NCI-H2107 (cell line): ENCODE measurements at regions not wholly inside any gene's neighbourhood (a gene's known extent, or its start where the extent isn't known, plus 50 kb on each side); places are given as distances from the start of the nearest gene placed in this dataset.

Experiments
- DNase-seq: peaks from one replicate; lab custom pipeline; 2025; lab: John Stamatoyannopoulos, UW

GRCh38 chr18:45488645-45489044, 126.6 kb upstream of the SLC14A2 start:
- no peak for DNase-seq

GRCh38 chr18:45493830-45494229, 121.4 kb upstream of the SLC14A2 start:
- DNase-seq, result no peak

DNA sequence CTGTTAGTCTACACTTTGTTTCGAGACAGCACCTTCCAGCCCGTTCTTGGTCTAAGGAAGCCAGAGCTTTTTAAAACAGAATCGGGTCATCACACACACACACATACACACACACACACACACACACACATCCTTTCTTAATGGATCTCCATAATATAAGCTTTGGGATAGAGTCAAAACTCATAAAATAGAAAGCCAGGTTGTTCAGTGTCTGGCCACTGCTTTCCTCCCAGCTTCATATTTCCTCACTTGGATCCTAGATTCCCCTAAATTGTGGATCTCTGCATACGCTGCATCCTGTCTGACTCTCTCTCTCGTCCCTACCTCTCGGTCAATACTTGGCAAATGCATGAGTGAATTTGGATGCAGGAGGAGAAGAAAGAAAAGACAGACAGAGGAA, 120.5 kb upstream of the SLC14A2 start:
- DNase-seq, result no peak

- no peak for DNase-seq
Measured at GRCh38 chr18:45496741-45497140, 118.5 kb upstream of the SLC14A2 start.

DNA sequence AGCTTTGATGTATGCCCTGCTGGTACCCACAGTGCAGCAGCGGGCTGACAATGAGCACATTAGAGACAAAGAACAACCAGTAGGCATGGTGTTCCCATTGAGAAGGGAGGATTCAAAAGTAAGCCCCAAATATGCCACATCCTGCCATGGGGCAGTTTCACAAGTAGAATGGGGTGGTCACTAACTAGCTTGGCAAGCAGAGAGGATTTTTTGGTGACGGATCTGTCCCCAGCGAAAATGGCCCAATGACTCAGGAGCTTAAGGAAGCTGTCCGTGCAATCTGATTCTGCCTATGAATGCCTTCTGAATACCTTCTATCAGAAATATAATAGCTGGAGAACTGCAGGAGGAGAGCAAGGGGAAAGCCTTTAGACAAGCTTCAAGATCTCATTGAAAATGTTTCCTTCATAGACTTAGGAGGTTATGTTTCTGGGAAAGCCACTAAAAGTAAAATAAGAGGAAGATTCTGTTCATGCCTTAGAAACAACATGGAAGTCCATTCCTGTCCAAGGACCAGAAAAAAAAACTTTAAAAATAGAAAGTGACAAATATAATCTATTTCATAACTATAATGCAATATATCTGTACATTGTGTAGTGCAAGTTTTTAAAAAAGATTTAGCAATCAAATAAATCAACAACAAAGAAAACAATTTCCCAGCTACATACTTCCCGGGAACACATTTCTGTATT, 117.5 kb upstream of the SLC14A2 start:
- DNase-seq, result no peak

DNA sequence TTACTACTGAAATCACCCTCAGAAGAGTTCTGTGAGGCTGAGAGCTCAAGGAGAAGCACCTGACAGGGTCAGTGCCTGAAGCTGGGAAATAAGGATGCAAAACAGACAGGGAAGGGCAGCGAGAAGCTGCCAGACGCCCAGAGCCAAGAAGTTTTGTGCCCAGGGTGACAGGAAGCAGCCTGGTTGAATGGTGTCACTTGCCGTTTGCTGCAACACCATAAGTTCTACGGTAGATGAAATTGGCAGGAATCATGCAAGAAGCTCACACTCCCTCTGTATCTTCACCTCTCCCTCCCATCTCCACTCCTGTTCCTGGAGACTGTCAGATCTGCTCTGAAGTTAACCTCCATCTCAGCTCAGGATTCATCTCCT, 117.0 kb upstream of the SLC14A2 start:
- DNase-seq, result no peak

- no peak for DNase-seq
Measured at GRCh38 chr18:45503990-45504389, 111.3 kb upstream of the SLC14A2 start.

GRCh38 chr18:45505497-45506206, 109.6 kb upstream of the SLC14A2 start:
- DNase-seq, result no peak

DNA sequence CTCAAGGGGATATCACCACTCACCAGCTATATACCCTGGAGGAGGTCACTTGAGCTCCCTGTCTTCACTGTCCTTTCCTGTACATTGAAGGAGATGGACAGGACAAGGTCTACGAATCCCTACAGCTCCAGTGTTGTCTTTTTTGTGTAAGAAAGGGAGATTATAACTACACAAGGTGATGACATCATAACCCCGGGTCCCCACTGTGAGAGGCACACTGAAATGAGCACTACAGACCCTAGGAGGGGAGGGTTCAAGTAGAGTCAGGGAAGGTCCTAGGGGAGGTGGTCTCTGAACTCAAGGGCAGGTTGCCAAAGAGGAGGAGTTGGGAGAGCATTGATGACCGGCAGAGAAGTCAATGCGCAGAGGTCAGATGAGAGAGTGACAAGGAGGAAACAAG, 108.3 kb upstream of the SLC14A2 start:
- no peak for DNase-seq

GRCh38 chr18:45509535-45509934, 105.7 kb upstream of the SLC14A2 start:
- no peak for DNase-seq

- no peak for DNase-seq
Measured at GRCh38 chr18:45510656-45511055, 104.6 kb upstream of the SLC14A2 start.

DNA sequence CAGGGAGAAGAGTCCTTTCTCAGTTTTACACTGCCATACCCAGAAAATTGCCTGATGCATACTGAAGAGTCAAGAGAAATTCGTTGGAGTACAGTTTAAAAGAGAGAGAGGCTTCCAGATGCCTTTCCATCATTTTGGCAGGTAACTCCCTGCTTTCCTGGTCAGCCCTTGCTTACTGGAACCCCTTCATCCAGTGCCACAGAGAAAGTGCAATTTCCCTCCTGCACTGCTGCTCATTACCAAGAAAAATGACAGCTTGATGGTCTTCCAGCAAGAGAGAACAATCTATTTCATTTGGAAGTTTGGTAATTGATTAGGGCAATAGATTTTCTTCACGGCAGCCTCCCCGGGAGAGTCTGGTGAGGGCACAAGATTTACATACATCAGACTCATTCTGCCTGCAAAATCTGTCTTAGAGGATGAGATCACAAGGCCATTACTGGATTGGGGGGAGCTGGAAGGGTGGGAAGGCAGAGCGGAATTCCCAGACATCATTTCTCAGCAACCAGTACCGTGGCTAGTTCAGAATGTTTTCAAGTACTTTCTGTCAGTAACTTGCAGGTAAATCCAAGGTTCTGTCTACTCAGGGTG, 102.8 kb upstream of the SLC14A2 start:
- DNase-seq, result no peak

- DNase-seq, result no peak
Measured at GRCh38 chr18:45517181-45517741, 98.0 kb upstream of the SLC14A2 start.

GRCh38 chr18:45518311-45519155, 96.7 kb upstream of the SLC14A2 start:
- DNase-seq, result peak; percentile 59

DNA sequence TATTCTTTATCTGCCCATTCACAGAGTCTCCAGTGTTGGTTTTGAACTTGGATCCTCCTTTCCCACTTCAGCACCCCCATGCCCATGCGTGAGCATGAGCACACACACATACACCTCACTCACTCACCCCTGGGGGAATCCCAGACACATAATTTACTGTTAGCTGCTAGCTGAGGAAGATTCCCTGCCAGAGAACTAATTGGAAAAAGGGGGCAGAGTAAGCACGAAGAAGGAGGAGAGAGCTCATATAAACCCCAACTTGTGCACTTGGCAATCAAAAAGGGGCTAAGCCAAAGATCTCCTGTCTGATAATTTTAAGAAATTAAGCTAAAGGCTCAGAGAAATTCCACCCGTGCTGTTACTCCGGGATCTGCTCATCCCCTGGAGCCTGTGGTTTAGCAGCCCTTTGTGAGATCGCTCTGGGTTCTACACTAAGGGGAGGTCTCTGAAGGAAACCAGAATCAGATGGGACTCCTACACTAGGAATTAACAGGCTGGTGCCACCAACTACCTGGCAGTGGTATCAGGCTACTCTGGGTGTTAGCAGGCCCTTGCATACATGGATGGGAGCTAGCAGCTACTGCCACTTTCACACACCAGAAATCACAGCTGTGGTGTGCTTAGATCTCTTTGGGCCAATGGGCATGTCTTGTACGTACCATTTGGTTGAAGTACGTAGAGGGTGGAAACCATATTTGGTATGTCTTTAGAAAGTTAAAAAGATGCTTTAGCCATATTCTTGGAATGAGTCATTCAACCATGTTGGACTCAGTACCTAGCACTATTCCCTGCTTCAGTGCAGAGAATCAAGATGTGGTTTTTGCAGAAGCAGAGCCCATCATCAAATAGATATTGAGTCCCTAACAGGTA, 95.6 kb upstream of the SLC14A2 start:
- no peak for DNase-seq

DNA sequence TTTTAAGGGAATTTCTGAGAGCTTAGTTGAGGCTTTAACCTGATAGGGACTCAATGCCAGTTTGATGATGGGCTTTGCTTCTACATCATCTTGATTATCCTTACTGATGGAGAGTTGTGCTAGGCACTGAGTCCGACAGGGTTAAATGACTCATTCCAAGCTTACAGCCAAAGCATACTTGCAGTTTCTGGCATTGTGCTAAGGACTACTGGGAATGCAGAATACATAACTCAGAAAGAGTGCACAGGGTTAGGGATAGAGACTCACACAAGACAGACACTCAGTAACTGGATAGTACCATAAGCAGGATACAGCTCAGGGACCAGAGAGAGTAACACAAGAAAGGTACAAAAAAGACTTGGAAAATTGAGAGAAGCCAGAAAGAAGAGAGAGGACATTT, 94.1 kb upstream of the SLC14A2 start:
- no peak for DNase-seq

DNA sequence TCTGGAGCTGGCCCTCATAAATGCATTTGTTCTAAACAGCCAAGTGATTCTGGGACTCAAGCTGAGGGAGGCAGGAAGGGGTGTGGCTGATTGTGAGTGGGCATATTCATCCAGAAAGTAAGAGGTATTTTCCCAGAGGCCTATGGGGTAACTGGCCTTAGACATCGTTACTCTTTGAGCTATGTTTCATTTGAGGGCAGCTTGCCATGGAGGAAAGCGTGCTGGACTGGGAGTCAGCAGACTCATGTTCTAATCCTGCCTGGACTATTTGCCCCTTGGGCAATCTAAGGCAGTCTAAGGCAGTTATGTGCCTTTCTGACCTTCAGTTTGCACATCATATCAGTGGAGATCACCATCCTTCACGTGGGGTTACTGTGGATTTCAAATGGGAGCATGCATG, 93.5 kb upstream of the SLC14A2 start:
- DNase-seq, result no peak

DNA sequence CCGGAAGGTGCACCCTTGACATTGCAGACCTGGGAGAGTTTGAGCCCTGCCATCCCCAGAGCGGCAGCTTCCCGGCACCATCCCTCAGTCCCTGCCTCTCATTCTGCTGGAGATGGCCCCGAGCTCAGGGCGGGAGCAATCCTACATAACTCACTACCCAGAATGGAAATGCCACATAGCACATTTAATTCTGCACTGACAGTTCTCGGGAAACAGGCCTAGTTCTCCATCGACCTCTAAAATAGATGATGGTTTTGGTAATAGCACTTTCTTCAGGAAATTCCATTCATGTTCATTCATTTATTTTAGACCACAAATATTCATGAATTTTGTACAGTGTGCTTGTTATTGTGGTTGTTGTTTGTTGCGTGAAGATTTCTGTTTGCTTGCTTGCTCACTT, 92.9 kb upstream of the SLC14A2 start:
- no peak for DNase-seq

GRCh38 chr18:45525301-45525700, 90.0 kb upstream of the SLC14A2 start:
- DNase-seq, result no peak

DNA sequence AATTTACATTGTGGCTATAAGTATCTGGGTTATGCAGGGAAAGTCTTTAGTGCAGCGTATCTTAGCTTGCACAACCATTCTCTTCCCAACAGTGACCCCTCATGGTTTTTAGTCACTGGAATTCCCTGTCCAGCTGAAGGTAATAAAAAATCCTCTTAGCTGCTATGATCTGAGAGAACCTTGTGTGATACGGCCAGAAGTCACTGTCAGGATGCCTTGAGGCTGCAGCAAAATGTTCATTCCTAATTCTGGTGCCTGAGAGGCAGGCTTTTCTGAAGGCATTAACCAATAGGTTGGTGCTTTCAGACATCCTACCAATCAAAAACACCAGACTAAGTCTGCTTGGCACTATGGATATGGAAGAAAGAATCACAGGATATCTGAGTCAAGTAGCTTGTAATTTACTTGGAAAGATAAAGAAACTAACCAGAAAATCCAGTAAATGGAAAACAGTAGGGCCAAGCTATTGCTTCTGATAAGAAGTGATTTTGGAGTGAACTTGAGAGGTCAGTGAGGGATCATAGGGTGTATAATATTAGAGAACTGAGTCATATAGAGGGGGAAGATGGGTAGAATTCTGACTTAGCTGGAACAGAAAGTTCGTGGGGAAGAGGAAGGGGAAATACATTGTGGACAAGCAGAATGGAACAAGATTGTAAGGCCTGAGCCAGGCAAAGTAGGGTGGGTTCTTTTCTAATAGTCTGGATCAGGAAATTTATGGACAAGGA, 89.0 kb upstream of the SLC14A2 start:
- DNase-seq, result no peak

DNA sequence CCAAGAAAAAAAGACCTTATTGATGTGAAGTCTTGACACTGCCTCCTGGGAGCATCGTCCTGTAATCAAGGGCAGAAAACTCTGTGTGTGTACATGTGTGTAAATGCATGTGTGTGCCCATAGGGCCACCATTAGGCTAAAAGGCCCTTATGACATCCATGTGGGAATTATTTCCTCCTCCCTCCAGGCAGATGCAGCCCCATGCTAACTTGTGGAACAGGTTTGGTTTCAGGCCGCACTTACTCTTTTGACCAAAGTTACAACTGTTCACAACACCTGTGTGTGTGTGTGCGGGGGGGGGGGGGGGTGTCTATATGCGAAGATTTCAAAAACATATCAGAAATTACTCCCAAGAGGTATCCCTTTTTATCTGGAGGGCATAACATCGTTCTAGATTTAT, 87.4 kb upstream of the SLC14A2 start:
- DNase-seq, result no peak
